HCT116 (cell line): ENCODE measurements at regions not wholly inside any gene's neighbourhood (a gene's known extent, or its start where the extent isn't known, plus 50 kb on each side); places are given as distances from the start of the nearest gene placed in this dataset.

Source experiments
- ATAC-seq: fragments of 200-7000 bp; cut with Tn5 transposase; 2 replicates; pipeline ENCODE4 v1.9.1; 2020; ENCODE audit warnings: mild to moderate bottlenecking, moderate library complexity
- BruUV-seq: library from RNA; stranded (reverse); fragments of 400-500 nt; replicated peaks from 2 replicates; lab custom pipeline; 2021; lab: Mats Ljungman, UMichigan
- CTCF ChIA-PET: fragments of 300-600 bp; sonication (Branson Sonifier 250); formaldehyde crosslinking; loops from one replicate; lab custom pipeline; 2021; ENCODE audit warnings: antibody characterized with exemption; lab: Charles Lee
- POLR2A ChIA-PET: fragments of 300-600, 350-600 bp; sonication (Branson Sonifier 250); formaldehyde crosslinking; loops from one replicate; lab custom pipeline; 2021; ENCODE audit warnings: antibody characterized with exemption; lab: Charles Lee
- RAD21 ChIA-PET, 2 experiments: fragments of 300-600 bp; sonication (Branson Sonifier 250); formaldehyde crosslinking; loops; one replicate each; lab custom pipeline; 2023; ENCODE audit warnings: low total read pairs in 2 of 2; ENCODE audit not compliant: uncharacterized antibody in 2 of 2, unreplicated experiment in 2 of 2, low non-redundant PET in 1 of 2; lab: Charles Lee
- DNase-seq: peaks from one replicate; pipeline ENCODE4 v3.0.0-alpha.2; 2010; ENCODE audit warnings: low read depth, low spot score
- H2AFZ ChIP-seq: fragments of 200-600 bp; shearing (Covaris generic), sonication (generic); 2 replicates; pipeline ENCODE4 v1.6.1; 2017; ENCODE audit warnings: low read depth, mixed run types, mixed read lengths, antibody characterized with exemption, low read length; ENCODE audit not compliant: poor library complexity, severe bottlenecking
- H3K27ac ChIP-seq: 2 replicates; pipeline ENCODE4 v1.5.1; 2012; ENCODE audit warnings: low read depth, low read length
- H3K27me3 ChIP-seq: fragments of 200-600 bp; sonication (generic); 2 replicates; pipeline ENCODE4 v1.6.1; 2016; ENCODE audit warnings: mixed run types, low read length, mixed read lengths; ENCODE audit not compliant: insufficient read depth
- H3K36me3 ChIP-seq, 2 experiments: fragments of 200-500 bp in 1 of 2; fragments of 200-600 bp in 1 of 2; sonication (Bioruptor generic) in 1 of 2; sonication (generic) in 1 of 2; 2 replicates each; pipeline versions ENCODE4 v1.5.1 to v1.6.1; 2014 to 2016; ENCODE audit warnings: low read length in 2 of 2, inconsistent platforms in 1 of 2, mixed read lengths in 1 of 2, mixed run types in 1 of 2; ENCODE audit not compliant: insufficient read depth in 2 of 2, control insufficient read depth in 1 of 2
- H3K4me1 ChIP-seq, 2 experiments: fragments of 200-600 bp in 1 of 2; sonication (generic) in 1 of 2; 2 replicates each; pipeline versions ENCODE4 v1.5.1 to v1.6.1; 2012 to 2017; ENCODE audit warnings: low read length in 2 of 2, inconsistent platforms in 1 of 2, mild to moderate bottlenecking in 1 of 2, mixed read lengths in 1 of 2, mixed run types in 1 of 2, moderate library complexity in 1 of 2; ENCODE audit not compliant: insufficient read depth in 2 of 2, control insufficient read depth in 1 of 2
- H3K4me2 ChIP-seq: fragments of 200-600 bp; sonication (generic); 2 replicates; pipeline ENCODE4 v1.6.1; 2017; ENCODE audit warnings: mixed run types, low read length, mixed read lengths
- H3K4me3 ChIP-seq, 2 experiments: fragments of 200-600 bp in 1 of 2; sonication (generic) in 1 of 2; replicated peaks in 1 of 2; 2 replicates each; pipeline ENCODE4 v1.5.1; 2011 to 2016; ENCODE audit warnings: low read length in 2 of 2, control low read depth in 1 of 2, low read depth in 1 of 2, mild to moderate bottlenecking in 1 of 2, mixed read lengths in 1 of 2, mixed run types in 1 of 2
- H3K79me2 ChIP-seq: fragments of 200-600 bp; sonication (generic); 2 replicates; pipeline ENCODE4 v1.6.1; 2017; ENCODE audit warnings: mild to moderate bottlenecking, mixed run types, low read length, moderate library complexity, mixed read lengths; ENCODE audit not compliant: insufficient read depth
- H3K9ac ChIP-seq: fragments of 200-600 bp; sonication (generic); 2 replicates; pipeline ENCODE4 v1.6.1; 2016; ENCODE audit warnings: low read length, mixed read lengths
- H3K9me2 ChIP-seq: fragments of 200-600 bp; sonication (generic), shearing (Covaris generic); 2 replicates; pipeline ENCODE4 v1.6.1; 2017; ENCODE audit warnings: mixed run types, mild to moderate bottlenecking, moderate library complexity; ENCODE audit not compliant: insufficient read depth
- H3K9me3 ChIP-seq, 2 experiments: fragments of 200-500 bp in 1 of 2; fragments of 200-600 bp in 1 of 2; sonication (Bioruptor generic) in 1 of 2; sonication (generic) in 1 of 2; 2 replicates each; pipeline ENCODE4 v1.6.1; 2014 to 2017; ENCODE audit warnings: low read length in 2 of 2, mixed read lengths in 2 of 2, inconsistent platforms in 1 of 2, low read depth in 1 of 2, mild to moderate bottlenecking in 1 of 2, mixed run types in 1 of 2, moderate library complexity in 1 of 2; ENCODE audit not compliant: control insufficient read depth in 1 of 2, insufficient read depth in 1 of 2
- H4K20me1 ChIP-seq: fragments of 200-600 bp; sonication (generic), shearing (Covaris generic); 2 replicates; pipeline ENCODE4 v1.6.1; 2017; ENCODE audit warnings: mixed run types, mild to moderate bottlenecking, moderate library complexity; ENCODE audit not compliant: insufficient read depth
- CBX3 ChIP-seq: IDR thresholded peaks from 2 replicates; pipeline ENCODE4 v1.6.1; 2012; ENCODE audit warnings: low read depth
- CEBPB ChIP-seq: IDR thresholded peaks from 2 replicates; pipeline ENCODE4 v1.6.1; 2012; ENCODE audit warnings: low read depth
- EGR1 ChIP-seq: IDR thresholded peaks from 2 replicates; pipeline ENCODE4 v1.6.1; 2012; ENCODE audit warnings: low read depth
- ELF1 ChIP-seq: IDR thresholded peaks from 2 replicates; pipeline ENCODE4 v1.6.1; 2012; ENCODE audit warnings: low read depth, borderline replicate concordance
- EZH2 ChIP-seq: fragments of 200-600 bp; sonication (generic); IDR thresholded peaks from 2 replicates; pipeline ENCODE4 v1.6.1; 2017; ENCODE audit warnings: antibody characterized with exemption, mixed run types
- EZH2phosphoT487 ChIP-seq: fragments of 200-600 bp; IDR thresholded peaks from 2 replicates; pipeline ENCODE4 v1.6.1; 2018; ENCODE audit warnings: antibody characterized with exemption, borderline replicate concordance
- FOSL1 ChIP-seq: IDR thresholded peaks from 2 replicates; pipeline ENCODE4 v1.6.1; 2012; ENCODE audit warnings: low read depth
- JUND ChIP-seq: IDR thresholded peaks from 2 replicates; pipeline ENCODE4 v1.6.1; 2012
- POLR2A ChIP-seq: IDR thresholded peaks from 2 replicates; pipeline ENCODE4 v1.7.0; 2011; ENCODE audit warnings: borderline replicate concordance; ENCODE audit not compliant: insufficient read depth, insufficient read length; ENCODE audit errors: extremely low read depth
- POLR2AphosphoS5 ChIP-seq: IDR thresholded peaks from 2 replicates; pipeline ENCODE4 v1.6.1; 2011; ENCODE audit warnings: mild to moderate bottlenecking, low read depth, low read length, moderate library complexity
- RAD21 ChIP-seq: IDR thresholded peaks from 2 replicates; pipeline ENCODE4 v1.6.1; 2012; ENCODE audit warnings: low read depth, mild to moderate bottlenecking
- SIN3A ChIP-seq: IDR thresholded peaks from 2 replicates; pipeline ENCODE4 v1.6.1; 2012; ENCODE audit warnings: low read depth
- SP1 ChIP-seq: IDR thresholded peaks from 2 replicates; pipeline ENCODE4 v1.6.1; 2012; ENCODE audit warnings: low read depth
- TCF7L2 ChIP-seq: IDR thresholded peaks from 2 replicates; pipeline ENCODE4 v1.7.0; 2011; ENCODE audit warnings: borderline replicate concordance, inconsistent platforms; ENCODE audit not compliant: insufficient read depth, insufficient read length; ENCODE audit errors: extremely low read depth
- YY1 ChIP-seq: IDR thresholded peaks from 2 replicates; pipeline ENCODE4 v1.6.1; 2011; ENCODE audit warnings: low read length, low read depth, moderate library complexity, mild to moderate bottlenecking; ENCODE audit not compliant: insufficient replicate concordance; ENCODE audit errors: extremely low read depth
- ZFX ChIP-seq: fragments of 450-650 bp; IDR thresholded peaks from 2 replicates; pipeline ENCODE4 v1.6.1; 2017
- ZNF274 ChIP-seq: fragments of 200-500 bp; sonication (Bioruptor generic); IDR thresholded peaks from 2 replicates; pipeline ENCODE4 v1.6.1; 2014; ENCODE audit warnings: mild to moderate bottlenecking, low read depth, low read length, inconsistent platforms
- intact Hi-C: fragments of 100-400 bp; cut with micrococcal nuclease; formaldehyde crosslinking; loops from 2 replicates; pipeline ENCODE4 v1.10.0; 2022
- TF ChIP-seq, protein P1 (sequence below): IDR thresholded peaks from 2 replicates; pipeline ENCODE4 v1.6.1; 2011; ENCODE audit warnings: mild to moderate bottlenecking, low read length, moderate library complexity; ENCODE audit not compliant: insufficient replicate concordance; ENCODE audit errors: extremely low read depth
- TF ChIP-seq, protein P2 (sequence below): IDR thresholded peaks from 2 replicates; pipeline ENCODE4 v1.6.1; 2012
- TF ChIP-seq, protein P3 (sequence below): IDR thresholded peaks from 2 replicates; pipeline ENCODE4 v1.6.1; 2012; ENCODE audit warnings: low read depth

DNA sequence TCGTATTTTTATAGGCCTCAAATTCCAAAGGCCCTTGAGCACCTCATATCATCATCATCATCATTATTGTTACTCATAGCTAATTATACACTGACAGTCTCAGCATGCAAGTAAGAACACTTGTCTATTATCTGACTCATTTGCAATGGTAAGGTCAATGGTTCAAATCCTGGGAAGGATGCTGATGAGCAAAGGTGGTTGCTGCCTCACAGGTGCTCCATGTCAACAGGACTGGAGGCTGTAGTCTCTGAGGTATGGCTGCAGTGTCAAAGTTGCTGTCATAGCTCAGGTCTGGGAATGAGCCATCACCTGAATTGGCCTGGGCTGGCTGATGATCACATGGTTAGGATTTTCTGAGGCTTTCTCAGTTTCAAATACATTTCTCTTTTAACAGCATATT lies 379.3 kb downstream of the BCL11A start:
- BruUV-seq, result no TSS peak
- Histone ChIP-seq H3K36me3 (no peaks in the 10 kb centered on the region), H4K20me1 (no peaks in the 10 kb centered on the region), H3K9me2 (no peaks in the 10 kb centered on the region), H3K27ac (no peak overlapping the region), H3K27me3 (peaks cover 10% of the 10 kb centered on the region; the same call in 1 of the 2 replicates), H3K9ac (no peak overlapping the region), H3K4me3 (no peak overlapping the region), H3K9me3 (no peaks in the 10 kb centered on the region), H3K4me1 (no peaks in the 10 kb centered on the region), H3K4me2 (no peak overlapping the region), H3K79me2 (no peaks in the 10 kb centered on the region), H2AFZ (no peak overlapping the region)
- DNase-seq (no peak), ATAC-seq (no peak)
- POLR2A ChIA-PET, result no interaction called here
- intact Hi-C loops, result no loop called here
- CTCF ChIA-PET, result no interaction called here
- TF ChIP-seq ELF1 (no peak), ZFX (no peak), ZNF274 (no peak), CEBPB (no peak), JUND (no peak), FOSL1 (no peak), TCF7L2 (no peak), YY1 (no peak), SP1 (no peak), EZH2phosphoT487 (no peak), POLR2A (no peak), CBX3 (no peak), SIN3A (no peak), EZH2 (no peak), EGR1 (no peak), POLR2AphosphoS5 (no peak), RAD21 (no peak)
- TF ChIP-seq, protein P1, sequence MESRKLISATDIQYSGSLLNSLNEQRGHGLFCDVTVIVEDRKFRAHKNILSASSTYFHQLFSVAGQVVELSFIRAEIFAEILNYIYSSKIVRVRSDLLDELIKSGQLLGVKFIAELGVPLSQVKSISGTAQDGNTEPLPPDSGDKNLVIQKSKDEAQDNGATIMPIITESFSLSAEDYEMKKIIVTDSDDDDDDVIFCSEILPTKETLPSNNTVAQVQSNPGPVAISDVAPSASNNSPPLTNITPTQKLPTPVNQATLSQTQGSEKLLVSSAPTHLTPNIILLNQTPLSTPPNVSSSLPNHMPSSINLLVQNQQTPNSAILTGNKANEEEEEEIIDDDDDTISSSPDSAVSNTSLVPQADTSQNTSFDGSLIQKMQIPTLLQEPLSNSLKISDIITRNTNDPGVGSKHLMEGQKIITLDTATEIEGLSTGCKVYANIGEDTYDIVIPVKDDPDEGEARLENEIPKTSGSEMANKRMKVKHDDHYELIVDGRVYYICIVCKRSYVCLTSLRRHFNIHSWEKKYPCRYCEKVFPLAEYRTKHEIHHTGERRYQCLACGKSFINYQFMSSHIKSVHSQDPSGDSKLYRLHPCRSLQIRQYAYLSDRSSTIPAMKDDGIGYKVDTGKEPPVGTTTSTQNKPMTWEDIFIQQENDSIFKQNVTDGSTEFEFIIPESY, result no peak
- TF ChIP-seq, protein P2, sequence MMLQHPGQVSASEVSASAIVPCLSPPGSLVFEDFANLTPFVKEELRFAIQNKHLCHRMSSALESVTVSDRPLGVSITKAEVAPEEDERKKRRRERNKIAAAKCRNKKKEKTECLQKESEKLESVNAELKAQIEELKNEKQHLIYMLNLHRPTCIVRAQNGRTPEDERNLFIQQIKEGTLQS, result no peak
- TF ChIP-seq, protein P3, sequence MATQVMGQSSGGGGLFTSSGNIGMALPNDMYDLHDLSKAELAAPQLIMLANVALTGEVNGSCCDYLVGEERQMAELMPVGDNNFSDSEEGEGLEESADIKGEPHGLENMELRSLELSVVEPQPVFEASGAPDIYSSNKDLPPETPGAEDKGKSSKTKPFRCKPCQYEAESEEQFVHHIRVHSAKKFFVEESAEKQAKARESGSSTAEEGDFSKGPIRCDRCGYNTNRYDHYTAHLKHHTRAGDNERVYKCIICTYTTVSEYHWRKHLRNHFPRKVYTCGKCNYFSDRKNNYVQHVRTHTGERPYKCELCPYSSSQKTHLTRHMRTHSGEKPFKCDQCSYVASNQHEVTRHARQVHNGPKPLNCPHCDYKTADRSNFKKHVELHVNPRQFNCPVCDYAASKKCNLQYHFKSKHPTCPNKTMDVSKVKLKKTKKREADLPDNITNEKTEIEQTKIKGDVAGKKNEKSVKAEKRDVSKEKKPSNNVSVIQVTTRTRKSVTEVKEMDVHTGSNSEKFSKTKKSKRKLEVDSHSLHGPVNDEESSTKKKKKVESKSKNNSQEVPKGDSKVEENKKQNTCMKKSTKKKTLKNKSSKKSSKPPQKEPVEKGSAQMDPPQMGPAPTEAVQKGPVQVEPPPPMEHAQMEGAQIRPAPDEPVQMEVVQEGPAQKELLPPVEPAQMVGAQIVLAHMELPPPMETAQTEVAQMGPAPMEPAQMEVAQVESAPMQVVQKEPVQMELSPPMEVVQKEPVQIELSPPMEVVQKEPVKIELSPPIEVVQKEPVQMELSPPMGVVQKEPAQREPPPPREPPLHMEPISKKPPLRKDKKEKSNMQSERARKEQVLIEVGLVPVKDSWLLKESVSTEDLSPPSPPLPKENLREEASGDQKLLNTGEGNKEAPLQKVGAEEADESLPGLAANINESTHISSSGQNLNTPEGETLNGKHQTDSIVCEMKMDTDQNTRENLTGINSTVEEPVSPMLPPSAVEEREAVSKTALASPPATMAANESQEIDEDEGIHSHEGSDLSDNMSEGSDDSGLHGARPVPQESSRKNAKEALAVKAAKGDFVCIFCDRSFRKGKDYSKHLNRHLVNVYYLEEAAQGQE, result no peak
- RAD21 ChIA-PET, result no interaction called here
